GM18505 (cell line): ENCODE measurements at regions not wholly inside any gene's neighbourhood (a gene's known extent, or its start where the extent isn't known, plus 50 kb on each side); places are given as distances from the start of the nearest gene placed in this dataset.
"Not testable (repeated sequence)": the region's sequence is repeated elsewhere in the genome, so short reads cannot be mapped to it uniquely, and the experiment has no call there.

Experiments
- ATAC-seq: cut with Tn5 transposase; IDR thresholded peaks from one replicate; pipeline ENCODE4 v1.9.1; 2021; ENCODE audit not compliant: unreplicated experiment
- POLR2A ChIP-seq: IDR thresholded peaks from 4 replicates; pipeline ENCODE4 v1.6.1; 2011; ENCODE audit warnings: borderline replicate concordance; ENCODE audit not compliant: insufficient read depth, insufficient read length; ENCODE audit errors: extremely low read depth

DNA sequence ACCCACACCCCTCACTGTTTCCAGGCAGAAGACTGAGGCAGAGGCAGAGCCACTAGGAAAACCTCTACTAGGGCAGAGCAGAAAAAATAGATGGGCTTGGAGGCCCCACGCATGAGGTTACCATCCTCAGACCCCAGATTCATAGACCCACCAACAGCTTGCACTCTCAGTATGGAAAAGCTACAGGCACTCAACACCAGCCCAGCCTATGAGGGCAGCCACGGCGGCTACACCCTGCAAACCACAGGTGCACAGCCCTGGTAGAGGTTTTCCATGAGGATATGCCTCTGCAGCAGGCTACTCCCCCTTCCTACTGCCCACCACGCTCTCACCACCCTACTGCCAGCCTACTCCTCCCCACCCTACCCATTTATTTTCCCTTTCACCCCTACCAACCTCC is 235.1 kb downstream of the CWH43 start:
- no peak for TF ChIP-seq POLR2A
- ATAC-seq, result no peak

GRCh38 chr4:49222810-49223209 is 236.7 kb downstream of the CWH43 start:
- ATAC-seq, result not testable (repeated sequence)

- not testable (repeated sequence) for ATAC-seq
These were observed 240.3 kb downstream of the CWH43 start for GRCh38 chr4:49226216-49226866.

DNA sequence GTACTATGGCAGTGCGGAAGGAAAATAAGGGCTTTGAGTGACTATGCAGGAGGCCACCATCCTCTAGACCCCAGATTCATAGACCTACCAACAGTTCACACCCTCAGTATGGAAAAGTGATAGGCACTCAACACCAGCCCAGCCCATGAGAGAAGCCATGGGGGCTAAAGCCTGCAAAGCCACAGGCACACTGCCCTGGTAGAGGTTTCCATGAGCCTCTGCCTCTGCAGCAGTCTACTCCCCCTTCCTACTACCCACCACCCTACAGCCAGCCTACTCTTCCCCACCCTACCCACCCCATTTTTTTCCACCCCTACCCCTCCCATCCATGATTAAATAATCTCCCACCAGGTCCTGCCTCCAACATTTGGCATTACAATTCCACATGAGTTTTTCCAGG is 241.9 kb downstream of the CWH43 start:
- ATAC-seq, result not testable (repeated sequence)

DNA sequence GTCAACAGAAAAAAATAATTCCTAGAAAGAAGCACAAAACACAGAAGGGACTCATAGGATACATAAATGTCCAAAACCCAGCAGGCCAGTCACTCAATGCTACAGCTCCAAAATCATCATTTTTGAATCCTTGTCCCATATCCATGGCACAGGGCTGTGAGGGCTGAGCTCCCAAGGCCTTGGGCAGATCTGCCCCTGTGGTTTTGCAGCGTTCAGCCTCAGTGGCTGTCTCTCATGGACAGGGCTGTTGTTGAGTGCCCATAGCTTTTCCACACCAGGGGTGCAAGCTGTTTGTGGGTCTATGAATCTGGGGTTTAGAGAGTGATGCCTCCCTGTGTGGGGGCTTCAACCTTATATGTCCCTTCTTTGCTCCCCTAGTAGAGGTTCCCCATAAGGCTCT is 243.2 kb downstream of the CWH43 start:
- ATAC-seq, result not testable (repeated sequence)

- not testable (repeated sequence) for ATAC-seq
These were observed 243.6 kb downstream of the CWH43 start for GRCh38 chr4:49229713-49230112.

DNA sequence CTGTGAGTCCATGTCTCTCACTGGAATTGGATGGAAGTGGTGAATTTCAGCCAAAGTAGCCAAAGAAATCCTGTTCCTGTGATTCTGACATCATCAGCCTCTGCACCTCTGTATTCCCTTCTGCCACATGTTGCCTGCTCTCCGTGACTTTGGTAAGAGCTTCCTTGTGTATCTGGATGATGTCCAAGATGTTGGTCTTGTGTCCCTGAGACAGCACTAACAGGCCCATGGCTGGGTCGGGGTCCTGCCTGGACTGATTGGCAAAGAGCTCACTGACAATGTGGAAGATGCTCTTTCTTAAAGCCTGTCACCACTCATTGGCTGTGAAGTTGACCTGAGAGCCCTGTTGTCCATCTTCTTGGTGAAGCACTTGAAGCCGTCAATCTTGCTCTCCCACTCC is 247.3 kb downstream of the CWH43 start:
- ATAC-seq, result not testable (repeated sequence)

- ATAC-seq, result not testable (repeated sequence)
These were observed 247.7 kb downstream of the CWH43 start for GRCh38 chr4:49233749-49234148.

DNA sequence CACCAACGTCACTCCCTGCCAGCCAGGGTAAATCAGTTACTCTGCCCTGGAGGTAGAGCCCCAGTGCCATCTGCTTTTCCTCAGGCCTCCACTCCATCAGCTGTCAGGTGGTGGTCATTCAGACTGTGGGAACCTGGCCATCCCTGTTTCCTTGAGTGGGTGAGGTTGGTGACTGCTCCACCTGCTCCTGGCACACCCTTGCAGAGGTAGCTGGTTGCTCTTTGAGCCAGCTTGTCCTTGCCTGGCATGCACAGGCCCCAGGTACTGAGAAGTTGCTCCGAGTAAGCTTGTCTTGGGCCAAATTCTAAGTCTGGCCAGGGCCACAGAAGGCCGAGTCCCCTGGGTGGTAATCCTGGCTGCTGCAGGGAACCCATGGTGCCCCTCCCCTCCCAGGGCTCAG is 248.3 kb downstream of the CWH43 start:
- ATAC-seq, result not testable (repeated sequence)

- not testable (repeated sequence) for ATAC-seq
These were observed 249.5 kb downstream of the CWH43 start for GRCh38 chr4:49235413-49236160.

DNA sequence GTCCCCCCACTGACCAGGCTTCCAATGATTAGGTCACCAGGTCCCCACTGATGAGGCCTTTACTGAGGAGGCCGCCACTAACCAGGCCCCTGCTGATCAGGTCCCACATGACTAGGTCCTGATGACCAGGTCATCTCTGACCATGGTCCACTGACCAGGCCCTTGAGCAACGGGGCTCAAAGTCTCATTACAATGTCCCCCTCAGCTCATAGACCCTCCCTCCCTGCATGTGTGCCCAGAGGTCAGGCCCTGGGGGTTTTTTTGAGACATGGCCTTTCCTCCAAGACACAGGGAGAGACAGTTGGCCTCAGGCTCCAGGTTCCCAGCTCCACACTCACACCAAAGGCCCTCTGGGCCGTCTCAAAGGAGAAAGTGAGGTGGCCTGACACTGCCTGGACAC is 250.4 kb downstream of the CWH43 start:
- ATAC-seq, result not testable (repeated sequence)

DNA sequence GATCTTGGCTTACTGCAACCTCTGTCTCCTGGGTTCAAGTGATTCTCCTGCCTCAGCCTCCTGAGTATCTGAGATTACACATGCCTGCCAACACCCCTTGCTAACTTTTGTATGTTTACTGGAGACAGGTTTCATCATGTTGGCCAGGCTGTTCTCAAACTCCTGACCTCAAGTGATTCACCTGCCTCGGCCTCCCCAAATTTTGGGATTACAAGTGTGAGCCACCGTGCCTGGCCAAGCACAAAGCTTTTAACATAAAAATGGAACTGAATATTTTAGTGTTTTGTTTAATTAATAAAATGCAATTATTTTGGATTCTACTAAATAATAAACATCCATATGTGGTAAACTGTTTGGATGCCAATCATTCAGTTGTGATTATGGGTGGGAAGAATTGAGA is 255.2 kb downstream of the CWH43 start:
- ATAC-seq, result not testable (repeated sequence)

GRCh38 chr4:49262786-49263185 is 276.7 kb downstream of the CWH43 start:
- ATAC-seq, result not testable (repeated sequence)

DNA sequence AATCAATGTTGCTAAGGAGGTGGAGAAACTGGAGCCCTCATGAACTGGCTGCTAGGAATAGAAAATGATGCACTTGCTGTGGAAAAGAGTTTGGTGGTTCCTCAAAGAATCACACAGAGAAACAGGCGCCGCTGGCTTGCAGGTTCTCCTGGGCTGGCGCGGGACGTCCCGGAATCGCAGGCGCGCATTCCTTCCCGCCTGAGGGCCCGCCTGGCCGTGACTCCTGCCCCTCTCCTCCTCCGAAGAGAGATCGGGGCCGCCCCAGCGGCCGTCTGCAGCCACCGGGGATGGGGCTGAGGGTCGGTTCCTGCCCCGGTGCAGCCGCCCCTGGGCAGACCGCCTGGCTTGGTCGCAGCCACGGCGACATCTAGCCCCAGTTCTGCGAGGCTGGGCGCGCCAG is 284.4 kb downstream of the CWH43 start:
- not testable (repeated sequence) for ATAC-seq

- ATAC-seq, result not testable (repeated sequence)
These were observed 284.8 kb downstream of the CWH43 start for GRCh38 chr4:49270912-49271311.

- ATAC-seq, result not testable (repeated sequence)
These were observed 299.8 kb downstream of the CWH43 start for GRCh38 chr4:49285905-49286304.

DNA sequence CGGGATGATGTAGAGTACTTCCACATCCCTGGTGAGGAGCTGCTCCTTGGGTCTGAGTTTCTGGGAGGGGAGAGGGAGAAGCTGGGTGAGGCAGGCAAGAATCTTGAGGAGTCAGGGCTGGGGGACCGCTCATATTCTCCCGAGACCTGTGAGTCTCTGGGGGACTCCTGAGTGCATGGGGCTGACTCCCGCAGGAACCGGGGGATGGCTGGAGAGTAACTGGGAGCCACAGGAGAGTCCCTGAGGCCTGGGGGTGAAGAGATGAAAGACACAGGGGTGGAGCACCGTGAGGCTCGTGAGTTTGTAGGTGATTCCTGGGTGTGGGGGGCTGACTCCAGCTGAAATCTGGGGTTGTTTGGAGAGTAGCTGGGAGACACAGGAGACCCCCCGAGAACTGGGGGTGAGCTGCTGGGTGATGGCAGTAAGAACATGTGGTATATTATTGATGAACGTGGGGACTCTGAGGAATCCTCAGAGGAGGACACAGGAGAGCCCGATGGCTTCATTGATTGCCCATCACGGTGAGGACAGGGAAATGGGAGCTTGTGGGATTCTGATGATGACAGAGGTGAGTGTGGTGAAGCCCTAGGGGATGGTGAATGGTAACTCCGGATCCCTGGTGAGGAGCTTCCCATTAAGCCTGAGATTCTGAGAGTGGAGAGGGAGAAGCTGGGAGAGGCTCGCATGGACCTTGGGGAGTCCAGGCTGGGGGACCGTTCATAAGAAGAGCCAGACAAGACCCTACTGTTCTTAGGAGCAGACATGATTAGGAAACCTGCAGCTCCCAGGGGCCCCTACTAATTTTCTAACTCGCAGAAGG is 301.1 kb downstream of the CWH43 start:
- not testable (repeated sequence) for ATAC-seq

- ATAC-seq, result not testable (repeated sequence)
These were observed 301.8 kb downstream of the CWH43 start for GRCh38 chr4:49287893-49288292.

GRCh38 chr4:49288796-49289195 is 302.7 kb downstream of the CWH43 start:
- not testable (repeated sequence) for ATAC-seq

DNA sequence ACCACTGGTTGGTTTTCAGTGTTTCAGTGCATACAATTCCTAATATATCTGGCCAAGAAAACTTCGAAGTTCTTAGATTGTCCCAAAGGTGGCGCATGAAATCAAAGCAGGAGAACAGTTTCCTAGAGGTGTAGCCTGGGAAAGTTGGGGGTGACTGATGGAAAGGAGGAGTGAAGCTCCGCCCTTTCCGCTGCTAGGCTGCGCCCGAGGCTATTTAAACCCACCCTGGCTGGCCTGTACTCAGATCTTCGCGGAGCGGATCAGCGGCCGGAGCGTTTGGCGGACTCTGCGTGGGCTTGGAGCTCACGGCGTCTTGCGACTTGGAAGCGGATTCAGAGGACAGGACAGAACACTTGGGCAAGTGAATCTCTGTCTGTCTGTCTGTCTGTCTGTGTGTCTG is 328.7 kb downstream of the CWH43 start:
- ATAC-seq, result not testable (repeated sequence)

GRCh38 chr4:49320725-49321410 is 334.8 kb downstream of the CWH43 start:
- ATAC-seq, result not testable (repeated sequence)
